ENCODE measurements at regions not wholly inside any gene's neighbourhood (a gene's known extent, or its start where the extent isn't known, plus 50 kb on each side); places are given as distances from the start of the nearest gene placed in this dataset.

- TF ChIP-seq ZSCAN29 (IDR thresholded peaks at IDR 0.05) (no peak), CTCF (IDR thresholded peaks at IDR 0.05 in 2 of 3, conservative IDR thresholded peaks at IDR 0.05 in 1 of 3; ENCODE audit: control insufficient read depth in 2 of 3, extremely low read depth in 1 of 3, insufficient read depth in 1 of 3, low read depth in 3 of 3, low read length in 3 of 3) (no peak), NR2C2 (IDR thresholded peaks at IDR 0.05; ENCODE audit: borderline replicate concordance, control insufficient read depth, insufficient read length, low read depth) (no peak), ZNF24 (IDR thresholded peaks at IDR 0.05) (no peak)
Measured at GRCh38 chr12:126607157-126607556, 1541.9 kb downstream of the AACS start.
